NT2/D1 (cell line): ENCODE measurements at regions not wholly inside any gene's neighbourhood (a gene's known extent, or its start where the extent isn't known, plus 50 kb on each side); places are given as distances from the start of the nearest gene placed in this dataset.

Experiments used
- DNase-seq: peaks from one replicate; pipeline ENCODE4 v3.0.0-alpha.2; 2011; ENCODE audit warnings: low read depth, low spot score
- H3K27me3 ChIP-seq: 2 replicates; pipeline ENCODE4 v1.6.0; 2011; ENCODE audit warnings: mild to moderate bottlenecking; ENCODE audit not compliant: insufficient read length, insufficient read depth
- H3K36me3 ChIP-seq: 2 replicates; pipeline ENCODE4 v1.6.1; 2011; ENCODE audit warnings: mild to moderate bottlenecking, low read length, mixed read lengths; ENCODE audit not compliant: insufficient read depth, insufficient read length
- H3K4me1 ChIP-seq: 2 replicates; pipeline ENCODE4 v1.5.1; 2011; ENCODE audit not compliant: insufficient read depth, insufficient read length
- H3K4me3 ChIP-seq: 2 replicates; pipeline ENCODE4 v1.5.1; 2011; ENCODE audit warnings: low read depth; ENCODE audit not compliant: insufficient read length
- H3K9ac ChIP-seq: 2 replicates; pipeline ENCODE4 v1.6.0; 2011; ENCODE audit warnings: low read depth; ENCODE audit not compliant: insufficient read length
- H3K9me3 ChIP-seq: 2 replicates; pipeline ENCODE4 v1.5.1; 2011; ENCODE audit warnings: mild to moderate bottlenecking, low read length; ENCODE audit not compliant: insufficient read depth
- SUZ12 ChIP-seq: IDR thresholded peaks from 2 replicates; pipeline ENCODE4 v1.6.1; 2011; ENCODE audit not compliant: insufficient read length, insufficient read depth; ENCODE audit errors: extremely low read depth
- YY1 ChIP-seq: IDR thresholded peaks from 2 replicates; pipeline ENCODE4 v1.6.1; 2011; ENCODE audit not compliant: insufficient read length, insufficient read depth
- ZNF274 ChIP-seq: IDR thresholded peaks from 2 replicates; pipeline ENCODE4 v1.6.1; 2011; ENCODE audit warnings: mild to moderate bottlenecking, low read depth, low read length

DNA sequence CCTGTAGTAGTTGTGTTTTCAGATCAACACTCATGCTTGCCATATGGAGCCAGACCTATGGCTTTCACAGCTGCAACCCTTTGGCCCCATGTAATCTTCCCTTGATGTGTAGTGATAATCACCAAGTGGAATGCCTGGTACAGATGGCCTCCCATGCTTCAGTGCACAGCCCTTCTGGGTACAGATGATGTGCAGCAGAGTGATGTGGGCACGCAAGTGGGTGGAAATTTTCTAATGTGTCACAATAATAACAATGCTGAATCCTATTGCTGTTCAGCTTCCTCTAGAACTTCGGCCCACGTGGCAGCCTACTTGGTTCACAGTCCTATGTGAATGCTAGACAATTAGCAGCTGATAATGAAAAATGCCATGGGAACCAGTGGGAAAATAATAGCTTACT is 188.1 kb downstream of the SNAPC1 start:
- Histone ChIP-seq H3K27me3 (no peaks in the 10 kb centered on the region), H3K4me3 (no peak overlapping the region), H3K4me1 (no peaks in the 10 kb centered on the region), H3K36me3 (no peaks in the 10 kb centered on the region), H3K9me3 (no peaks in the 10 kb centered on the region), H3K9ac (no peak overlapping the region)
- TF ChIP-seq SUZ12 (no peak), ZNF274 (no peak), YY1 (no peak)
- DNase-seq: no peak

DNA sequence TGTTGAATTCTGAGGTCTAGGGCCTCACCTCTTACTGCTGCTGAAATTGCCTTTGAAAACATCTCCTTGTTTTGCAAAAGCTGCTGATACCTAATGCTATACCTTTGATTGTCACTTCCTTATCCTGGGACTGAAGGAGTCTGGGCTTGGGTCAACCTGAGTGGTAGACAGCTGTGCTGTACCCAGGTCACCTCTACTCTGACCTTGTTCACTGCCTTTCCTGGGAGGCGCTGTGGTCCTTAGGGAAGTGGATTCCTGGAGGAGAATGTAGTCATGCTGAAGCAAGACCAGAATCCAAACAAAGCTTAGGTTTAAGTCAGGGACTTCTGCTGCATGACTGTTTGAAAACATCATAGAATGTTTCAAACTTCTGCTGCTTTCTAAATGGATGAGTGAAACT is 191.4 kb downstream of the SNAPC1 start:
- no peaks in the 10 kb centered on the region for H3K4me1 ChIP-seq
- no peak for TF ChIP-seq ZNF274
- TF ChIP-seq SUZ12: no peak
- TF ChIP-seq YY1: no peak
- no peaks in the 10 kb centered on the region for H3K9me3 ChIP-seq
- no peak for DNase-seq
- no peak overlapping the region for H3K9ac ChIP-seq
- H3K4me3 ChIP-seq: no peak overlapping the region
- H3K36me3 ChIP-seq: no peaks in the 10 kb centered on the region
- no peaks in the 10 kb centered on the region for H3K27me3 ChIP-seq

DNA sequence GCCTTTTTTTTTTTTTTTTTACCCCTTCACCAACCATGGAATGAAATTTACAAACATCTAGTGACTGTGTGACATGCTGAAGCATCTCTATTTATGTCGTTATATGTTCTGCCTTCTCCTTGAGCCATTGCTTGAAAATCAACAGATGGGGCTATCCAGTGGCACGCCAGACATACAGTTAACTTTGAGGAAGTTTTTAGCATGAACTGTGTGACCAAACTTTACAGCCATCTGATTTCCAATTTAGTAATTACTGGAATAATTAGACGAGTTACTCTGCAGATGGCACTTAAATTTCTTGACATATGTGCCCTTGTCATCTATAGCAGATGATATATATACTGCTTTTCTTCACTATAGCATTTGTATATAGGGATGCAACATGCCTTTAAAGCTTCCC is 192.1 kb downstream of the SNAPC1 start:
- DNase-seq: no peak
- no peaks in the 10 kb centered on the region for H3K4me1 ChIP-seq
- H3K9ac ChIP-seq: no peak overlapping the region
- H3K9me3 ChIP-seq: no peaks in the 10 kb centered on the region
- no peak overlapping the region for H3K4me3 ChIP-seq
- TF ChIP-seq SUZ12 (no peak), YY1 (no peak), ZNF274 (no peak)
- no peaks in the 10 kb centered on the region for H3K27me3 ChIP-seq
- no peaks in the 10 kb centered on the region for H3K36me3 ChIP-seq

DNA sequence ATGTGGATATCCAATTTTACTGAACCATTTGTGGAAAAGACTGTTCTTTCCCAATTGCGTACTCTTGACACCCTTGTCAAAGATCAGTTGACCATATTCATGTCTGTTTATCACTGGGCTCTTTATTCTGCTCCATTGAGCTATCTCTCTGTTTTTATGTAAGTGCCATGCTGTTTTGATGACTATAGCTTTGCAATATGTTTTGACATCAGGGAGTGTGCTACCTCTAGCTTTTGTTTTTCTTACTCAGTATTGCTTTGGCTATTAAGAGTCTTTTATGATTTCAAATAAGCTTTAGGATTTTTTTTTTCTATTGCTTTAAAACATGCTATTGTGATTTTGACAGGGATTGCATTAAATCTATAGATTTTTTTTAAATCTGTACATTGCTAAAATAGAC is 194.3 kb downstream of the SNAPC1 start:
- no peaks in the 10 kb centered on the region for H3K9me3 ChIP-seq
- TF ChIP-seq SUZ12 (no peak), ZNF274 (no peak), YY1 (no peak)
- no peak for DNase-seq
- H3K27me3 ChIP-seq: no peaks in the 10 kb centered on the region
- no peak overlapping the region for H3K9ac ChIP-seq
- H3K4me1 ChIP-seq: no peaks in the 10 kb centered on the region
- H3K36me3 ChIP-seq: no peaks in the 10 kb centered on the region
- H3K4me3 ChIP-seq: no peak overlapping the region

DNA sequence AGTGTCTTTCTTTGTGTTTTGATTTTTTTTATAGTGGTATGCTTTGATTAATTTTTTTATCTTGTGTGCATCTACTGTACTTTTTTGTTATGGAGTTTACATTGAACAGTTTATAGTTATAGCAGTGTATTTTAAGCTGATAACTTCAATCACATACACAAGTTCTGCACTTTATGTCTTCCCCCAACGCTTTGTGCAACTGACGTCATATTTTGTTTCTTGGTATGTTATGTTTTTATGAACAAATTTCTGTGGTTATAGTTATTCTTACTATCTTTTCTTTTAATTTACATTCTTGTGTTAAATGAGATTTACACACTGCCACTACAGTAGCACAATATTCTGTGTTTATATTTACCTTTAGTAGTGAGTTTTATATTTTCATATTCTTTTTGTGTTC is 197.1 kb downstream of the SNAPC1 start:
- no peak overlapping the region for H3K4me3 ChIP-seq

DNA sequence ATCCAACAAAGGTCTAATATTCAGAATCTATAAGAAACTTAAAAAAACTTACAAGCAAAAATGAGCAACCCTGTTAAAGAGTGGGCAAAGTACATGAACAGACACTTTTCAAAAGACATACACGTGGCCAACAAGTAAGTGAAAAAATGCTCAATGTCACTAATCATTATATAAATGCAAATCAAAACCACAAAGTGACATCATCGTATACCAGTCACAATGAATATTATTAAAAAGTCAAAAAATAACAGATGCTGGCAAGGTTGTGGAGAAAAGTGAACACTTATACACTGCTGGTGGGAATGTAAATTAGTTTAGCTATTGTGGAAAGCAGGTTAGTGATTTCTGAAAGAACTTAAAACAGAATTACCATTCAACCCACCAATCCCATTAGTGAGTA is 199.1 kb downstream of the SNAPC1 start:
- Histone ChIP-seq H3K27me3 (no peaks in the 10 kb centered on the region), H3K4me3 (no peak overlapping the region)

More for the DNA sequence above, 197.1 kb downstream of the SNAPC1 start:
- no peak for DNase-seq
- Histone ChIP-seq H3K27me3 (no peaks in the 10 kb centered on the region), H3K4me1 (no peaks in the 10 kb centered on the region), H3K36me3 (no peaks in the 10 kb centered on the region), H3K9ac (no peak overlapping the region), H3K9me3 (no peaks in the 10 kb centered on the region)
- TF ChIP-seq YY1: no peak
- no peak for TF ChIP-seq ZNF274
- no peak for TF ChIP-seq SUZ12

DNA sequence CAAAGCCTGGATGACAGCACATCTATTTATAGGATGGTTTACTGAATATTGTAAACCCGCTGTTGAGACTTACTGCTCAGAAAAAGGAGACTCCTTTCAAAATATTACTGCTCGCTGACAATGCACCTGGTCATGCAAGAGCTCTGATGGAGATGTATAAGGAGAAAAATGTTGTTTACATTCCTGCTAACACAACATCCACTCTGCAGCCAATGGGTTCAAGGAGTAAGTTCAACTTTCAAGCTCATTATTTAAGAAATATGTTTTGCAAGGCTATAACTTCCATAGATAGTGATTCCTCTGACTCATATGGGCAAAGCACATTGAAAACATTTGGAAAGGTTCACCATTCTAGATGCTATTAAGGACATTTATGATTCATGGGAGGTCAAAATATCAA is 201.7 kb downstream of the SNAPC1 start:
- Histone ChIP-seq H3K9me3 (no peaks in the 10 kb centered on the region), H3K36me3 (no peaks in the 10 kb centered on the region), H3K4me3 (no peak overlapping the region), H3K4me1 (no peaks in the 10 kb centered on the region), H3K9ac (no peak overlapping the region), H3K27me3 (no peaks in the 10 kb centered on the region)
- DNase-seq: no peak
- TF ChIP-seq YY1: no peak
- no peak for TF ChIP-seq SUZ12
- TF ChIP-seq ZNF274: no peak

More for the DNA sequence above, 199.1 kb downstream of the SNAPC1 start:
- DNase-seq: no peak
- H3K4me1 ChIP-seq: no peaks in the 10 kb centered on the region
- no peak for TF ChIP-seq SUZ12
- TF ChIP-seq YY1: no peak
- TF ChIP-seq ZNF274: no peak
- H3K9ac ChIP-seq: no peak overlapping the region
- no peaks in the 10 kb centered on the region for H3K36me3 ChIP-seq
- H3K9me3 ChIP-seq: no peaks in the 10 kb centered on the region
